ENCODE measurements at regions not wholly inside any gene's neighbourhood (a gene's known extent, or its start where the extent isn't known, plus 50 kb on each side); places are given as distances from the start of the nearest gene placed in this dataset.
"Not testable (repeated sequence)": the region's sequence is repeated elsewhere in the genome, so short reads cannot be mapped to it uniquely, and the experiment has no call there.

- Histone ChIP-seq H3K27me3 (no peaks in the 10 kb centered on the region), H3K36me3 (no peaks in the 10 kb centered on the region), H3K4me1 (no peaks in the 10 kb centered on the region), H3K4me3 (ENCODE audit: low read depth, low read length) (no peak overlapping the region), H3K9me3 (no peaks in the 10 kb centered on the region)
- DNase-seq, result no peak
- TF ChIP-seq CTCF (IDR thresholded peaks at IDR 0.05; ENCODE audit: low read depth, low read length), result no peak
Observed at GRCh38 chr12:18823461-18823860, 85.5 kb downstream of the CAPZA3 start.

- no peak for DNase-seq
- no peaks in the 10 kb centered on the region for H3K36me3 ChIP-seq
- H3K9me3 ChIP-seq, result no peaks in the 10 kb centered on the region
- H3K4me1 ChIP-seq, result no peaks in the 10 kb centered on the region
- TF ChIP-seq CTCF (IDR thresholded peaks at IDR 0.05; ENCODE audit: low read depth, low read length), result no peak
- H3K4me3 ChIP-seq (ENCODE audit: low read depth, low read length), result no peak overlapping the region
- no peaks in the 10 kb centered on the region for H3K27me3 ChIP-seq
Observed at GRCh38 chr12:18824287-18824686, 86.4 kb downstream of the CAPZA3 start.

DNA sequence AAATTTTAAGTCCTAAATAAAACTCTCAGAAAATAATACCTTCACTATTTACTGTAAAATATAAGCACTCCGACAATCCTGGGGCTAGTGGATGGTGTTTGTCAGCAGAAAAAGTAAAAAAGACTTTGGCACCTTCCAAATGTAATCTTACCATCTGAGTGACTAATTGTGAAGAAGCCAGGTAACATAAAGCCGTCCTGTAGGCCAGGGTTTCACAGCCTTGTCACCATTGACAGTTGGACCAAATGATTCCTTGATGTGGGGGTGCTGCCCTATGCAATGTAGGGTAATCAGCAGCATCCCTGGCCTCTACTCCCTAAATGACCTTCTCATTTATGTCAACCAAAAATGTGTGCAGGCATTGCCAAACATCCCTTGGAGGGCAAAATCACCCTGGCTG is 87.2 kb downstream of the CAPZA3 start:
- no peak overlapping the region for H3K4me3 ChIP-seq (ENCODE audit: low read depth, low read length)
- H3K4me1 ChIP-seq, result no peaks in the 10 kb centered on the region
- no peak for TF ChIP-seq CTCF (IDR thresholded peaks at IDR 0.05; ENCODE audit: low read depth, low read length)

DNA sequence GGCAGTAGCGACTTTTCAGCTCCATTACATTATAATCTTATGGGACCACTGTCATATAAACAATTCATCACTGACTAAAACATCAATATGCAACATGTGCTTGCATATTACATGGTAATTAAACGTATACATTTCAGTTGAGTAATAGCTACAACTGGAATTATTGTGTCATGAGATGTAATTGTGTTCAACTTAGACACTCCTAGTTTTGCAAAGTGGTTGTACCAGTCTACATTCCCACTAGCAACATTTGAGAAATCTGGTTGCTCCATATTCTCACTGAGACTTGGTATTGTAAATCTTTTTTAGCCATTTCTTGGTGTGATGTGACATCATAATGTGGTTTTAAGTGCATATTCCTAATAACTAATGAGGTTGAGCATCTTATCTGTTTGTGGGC is 90.0 kb downstream of the CAPZA3 start:
- no peaks in the 10 kb centered on the region for H3K27me3 ChIP-seq
- no peaks in the 10 kb centered on the region for H3K9me3 ChIP-seq
- DNase-seq, result no peak

More for the DNA sequence above, 87.2 kb downstream of the CAPZA3 start:
- H3K9me3 ChIP-seq, result no peaks in the 10 kb centered on the region
- DNase-seq, result no peak
- H3K27me3 ChIP-seq, result no peaks in the 10 kb centered on the region
- no peaks in the 10 kb centered on the region for H3K36me3 ChIP-seq

DNA sequence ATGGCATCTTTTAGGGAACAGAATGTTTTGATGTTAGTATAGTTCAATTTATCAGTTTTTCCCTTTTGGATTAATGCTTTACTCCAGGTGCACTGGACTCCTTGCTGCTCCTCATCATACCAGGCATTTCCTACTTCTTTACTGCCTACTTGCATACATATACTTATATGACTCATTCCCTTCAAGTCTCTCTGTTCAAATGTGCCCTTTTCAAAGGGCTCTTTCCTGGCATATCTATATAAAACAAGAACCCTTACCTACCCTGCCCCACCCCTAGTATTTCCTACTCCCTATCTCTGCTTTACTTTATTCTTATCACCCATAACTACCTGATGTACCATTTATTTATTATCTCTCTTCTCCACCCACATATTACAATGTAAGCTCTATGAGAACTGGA is 90.6 kb downstream of the CAPZA3 start:
- TF ChIP-seq CTCF (IDR thresholded peaks at IDR 0.05; ENCODE audit: low read depth, low read length), result no peak
- DNase-seq, result no peak
- H3K9me3 ChIP-seq, result no peaks in the 10 kb centered on the region

More for the DNA sequence above, 90.0 kb downstream of the CAPZA3 start:
- Histone ChIP-seq H3K4me1 (no peaks in the 10 kb centered on the region), H3K4me3 (ENCODE audit: low read depth, low read length) (no peak overlapping the region), H3K36me3 (no peaks in the 10 kb centered on the region)
- TF ChIP-seq CTCF (IDR thresholded peaks at IDR 0.05; ENCODE audit: low read depth, low read length), result no peak

DNA sequence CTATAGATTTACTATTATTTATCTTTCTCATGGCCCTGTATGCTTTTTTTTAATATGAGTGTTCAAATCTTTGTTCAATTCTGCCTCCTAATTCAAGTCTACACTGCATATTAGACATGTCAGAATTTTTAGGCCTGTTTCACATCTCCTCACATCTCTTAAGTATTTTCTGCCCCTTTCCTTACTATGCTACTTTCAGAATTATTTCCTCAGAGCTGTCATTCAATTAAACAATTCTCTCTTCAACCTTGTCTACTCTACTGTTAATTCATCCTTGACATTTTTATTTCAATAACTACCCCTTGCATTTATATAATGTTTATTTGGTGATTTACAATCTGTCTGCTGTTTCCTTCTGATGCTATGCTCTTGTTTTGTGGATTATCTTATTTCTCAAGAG is 91.1 kb downstream of the CAPZA3 start:
- no peaks in the 10 kb centered on the region for H3K27me3 ChIP-seq
- H3K9me3 ChIP-seq, result no peaks in the 10 kb centered on the region
- no peaks in the 10 kb centered on the region for H3K36me3 ChIP-seq
- no peaks in the 10 kb centered on the region for H3K4me1 ChIP-seq
- H3K4me3 ChIP-seq (ENCODE audit: low read depth, low read length), result no peak overlapping the region
- no peak for DNase-seq
- TF ChIP-seq CTCF (IDR thresholded peaks at IDR 0.05; ENCODE audit: low read depth, low read length), result no peak

More for the DNA sequence above, 90.6 kb downstream of the CAPZA3 start:
- Histone ChIP-seq H3K4me3 (ENCODE audit: low read depth, low read length) (no peak overlapping the region), H3K27me3 (no peaks in the 10 kb centered on the region), H3K36me3 (no peaks in the 10 kb centered on the region), H3K4me1 (no peaks in the 10 kb centered on the region)

GRCh38 chr12:18832932-18833331 is 95.0 kb downstream of the CAPZA3 start:
- H3K36me3 ChIP-seq; H3K27me3 ChIP-seq; H3K4me1 ChIP-seq; H3K9me3 ChIP-seq; H3K4me3 ChIP-seq (ENCODE audit: low read depth, low read length); DNase-seq: not testable (repeated sequence)
